ENCODE measurements at regions not wholly inside any gene's neighbourhood (a gene's known extent, or its start where the extent isn't known, plus 50 kb on each side); places are given as distances from the start of the nearest gene placed in this dataset.

DNA sequence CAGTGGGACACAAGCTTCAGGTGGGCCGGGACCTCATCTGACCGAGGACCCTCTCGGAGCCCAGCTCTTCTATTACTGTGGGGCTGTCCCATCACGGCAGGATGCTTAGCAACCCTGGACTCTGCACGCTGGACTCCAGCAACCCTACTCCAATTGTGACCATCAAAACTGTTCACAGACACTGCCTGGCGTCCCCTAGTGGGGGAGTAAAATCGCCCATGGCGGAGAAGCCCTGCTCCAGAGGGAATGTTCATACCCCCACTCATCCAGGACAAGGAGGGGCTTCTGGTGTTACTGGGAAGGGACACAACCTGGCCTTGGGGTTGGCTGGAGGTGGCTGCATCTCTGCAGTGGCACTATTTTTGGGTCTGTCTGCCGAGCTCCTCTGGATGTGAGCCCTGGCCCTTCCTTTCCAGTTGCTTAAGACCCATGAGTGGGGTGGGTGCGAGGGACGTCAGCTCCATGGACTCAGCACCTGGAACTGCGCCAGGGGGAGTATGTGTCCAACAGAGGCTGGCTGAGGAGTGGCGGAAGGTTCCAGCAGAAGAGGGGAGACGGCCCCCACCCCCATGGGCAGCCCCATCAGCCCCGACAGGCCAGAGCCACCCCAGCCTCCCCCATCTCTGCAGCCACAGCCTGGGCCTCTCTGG lies 103.8 kb downstream of the RFLNA start:
- TF ChIP-seq CTCF (IDR thresholded peaks at IDR 0.05; ENCODE audit: insufficient read depth, low read length) (no peak), GABPA (IDR thresholded peaks at IDR 0.05; ENCODE audit: low read depth) (no peak)
- TF ChIP-seq, protein P1, sequence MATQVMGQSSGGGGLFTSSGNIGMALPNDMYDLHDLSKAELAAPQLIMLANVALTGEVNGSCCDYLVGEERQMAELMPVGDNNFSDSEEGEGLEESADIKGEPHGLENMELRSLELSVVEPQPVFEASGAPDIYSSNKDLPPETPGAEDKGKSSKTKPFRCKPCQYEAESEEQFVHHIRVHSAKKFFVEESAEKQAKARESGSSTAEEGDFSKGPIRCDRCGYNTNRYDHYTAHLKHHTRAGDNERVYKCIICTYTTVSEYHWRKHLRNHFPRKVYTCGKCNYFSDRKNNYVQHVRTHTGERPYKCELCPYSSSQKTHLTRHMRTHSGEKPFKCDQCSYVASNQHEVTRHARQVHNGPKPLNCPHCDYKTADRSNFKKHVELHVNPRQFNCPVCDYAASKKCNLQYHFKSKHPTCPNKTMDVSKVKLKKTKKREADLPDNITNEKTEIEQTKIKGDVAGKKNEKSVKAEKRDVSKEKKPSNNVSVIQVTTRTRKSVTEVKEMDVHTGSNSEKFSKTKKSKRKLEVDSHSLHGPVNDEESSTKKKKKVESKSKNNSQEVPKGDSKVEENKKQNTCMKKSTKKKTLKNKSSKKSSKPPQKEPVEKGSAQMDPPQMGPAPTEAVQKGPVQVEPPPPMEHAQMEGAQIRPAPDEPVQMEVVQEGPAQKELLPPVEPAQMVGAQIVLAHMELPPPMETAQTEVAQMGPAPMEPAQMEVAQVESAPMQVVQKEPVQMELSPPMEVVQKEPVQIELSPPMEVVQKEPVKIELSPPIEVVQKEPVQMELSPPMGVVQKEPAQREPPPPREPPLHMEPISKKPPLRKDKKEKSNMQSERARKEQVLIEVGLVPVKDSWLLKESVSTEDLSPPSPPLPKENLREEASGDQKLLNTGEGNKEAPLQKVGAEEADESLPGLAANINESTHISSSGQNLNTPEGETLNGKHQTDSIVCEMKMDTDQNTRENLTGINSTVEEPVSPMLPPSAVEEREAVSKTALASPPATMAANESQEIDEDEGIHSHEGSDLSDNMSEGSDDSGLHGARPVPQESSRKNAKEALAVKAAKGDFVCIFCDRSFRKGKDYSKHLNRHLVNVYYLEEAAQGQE (IDR thresholded peaks at IDR 0.05; ENCODE audit: insufficient replicate concordance, low read depth) = no peak

Data from HL-60 (cell line).